NCI-H146 (cell line): ENCODE measurements at regions not wholly inside any gene's neighbourhood (a gene's known extent, or its start where the extent isn't known, plus 50 kb on each side); places are given as distances from the start of the nearest gene placed in this dataset.
"Not testable (repeated sequence)": the region's sequence is repeated elsewhere in the genome, so short reads cannot be mapped to it uniquely, and the experiment has no call there.

Experiments used
- DNase-seq: peaks from one replicate; lab custom pipeline; 2025; lab: John Stamatoyannopoulos, UW

DNA sequence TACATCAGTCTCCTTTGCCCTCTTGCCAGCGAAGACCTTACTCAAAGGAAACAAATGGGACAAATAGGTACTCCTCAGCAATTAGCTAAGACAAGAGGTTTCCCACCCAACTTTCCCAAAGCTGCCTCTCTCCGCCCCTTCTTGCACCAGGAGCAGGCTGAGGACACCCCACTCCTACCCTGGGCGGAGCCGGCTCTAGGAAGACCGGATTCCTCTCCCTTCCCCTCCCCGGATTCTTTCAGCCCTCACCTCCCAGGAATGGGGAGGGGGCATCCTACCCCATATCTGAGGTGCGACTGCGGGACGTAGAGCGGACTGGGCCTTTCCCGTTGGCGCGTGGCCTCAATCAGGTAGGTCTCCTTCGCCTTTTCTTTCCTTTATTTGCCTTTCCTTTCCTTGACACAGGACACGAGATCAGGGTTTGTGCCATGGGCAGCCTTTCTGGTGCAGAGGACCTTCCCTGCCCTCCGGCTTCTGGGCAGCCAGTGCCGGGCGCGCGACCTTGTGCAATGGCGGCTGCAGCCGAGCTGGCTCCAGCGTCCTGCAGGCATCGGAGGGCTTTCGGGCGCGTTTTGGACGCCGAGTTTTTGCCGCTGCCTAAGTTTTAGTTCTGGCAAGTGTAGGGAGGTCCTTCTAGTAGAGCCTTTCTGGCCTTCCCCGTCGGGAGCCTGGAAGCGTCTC is 279.9 kb downstream of the PLS3 start:
- DNase-seq = not testable (repeated sequence)

DNA sequence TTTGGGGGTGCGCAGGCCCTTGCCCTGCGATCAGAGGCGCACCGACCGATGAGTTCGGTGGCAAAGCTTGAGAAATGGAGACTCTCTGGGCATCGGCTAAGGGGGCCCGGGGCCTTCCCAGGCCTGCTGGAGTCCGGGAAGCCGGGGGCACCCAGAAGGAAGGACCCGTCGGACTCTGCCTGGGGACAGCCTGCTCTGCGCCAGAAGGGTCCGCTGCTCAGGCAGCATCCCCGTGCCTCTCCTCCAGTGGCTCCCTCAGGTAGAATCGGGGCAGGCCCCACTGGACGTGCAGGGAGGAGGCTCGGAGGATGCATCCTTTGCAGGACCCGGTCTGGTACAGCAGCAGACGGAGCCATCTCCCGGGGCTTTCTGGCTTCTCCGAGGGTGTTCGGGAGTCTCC is 290.0 kb downstream of the PLS3 start:
- not testable (repeated sequence) for DNase-seq

DNA sequence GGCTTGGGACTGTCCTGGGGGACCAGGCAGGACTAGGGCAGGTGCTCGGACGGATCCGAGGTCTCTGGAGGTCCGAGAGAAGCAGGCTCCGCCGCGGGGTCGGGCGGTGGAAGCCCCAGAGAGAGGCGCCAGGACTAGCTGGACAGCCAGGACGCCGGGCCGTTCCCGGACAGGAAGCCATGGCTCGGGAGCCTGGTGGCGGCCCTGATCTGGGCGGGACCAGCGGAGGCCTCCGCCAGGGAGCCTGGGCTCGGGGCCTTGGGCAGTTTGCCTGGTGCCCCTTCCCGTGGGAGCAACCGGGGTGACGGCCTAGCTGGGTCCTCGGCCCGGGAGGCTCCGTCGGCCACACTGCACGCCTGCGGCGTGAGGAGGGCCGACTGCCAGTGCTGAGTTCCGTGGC is 292.3 kb downstream of the PLS3 start:
- DNase-seq = not testable (repeated sequence)

DNA sequence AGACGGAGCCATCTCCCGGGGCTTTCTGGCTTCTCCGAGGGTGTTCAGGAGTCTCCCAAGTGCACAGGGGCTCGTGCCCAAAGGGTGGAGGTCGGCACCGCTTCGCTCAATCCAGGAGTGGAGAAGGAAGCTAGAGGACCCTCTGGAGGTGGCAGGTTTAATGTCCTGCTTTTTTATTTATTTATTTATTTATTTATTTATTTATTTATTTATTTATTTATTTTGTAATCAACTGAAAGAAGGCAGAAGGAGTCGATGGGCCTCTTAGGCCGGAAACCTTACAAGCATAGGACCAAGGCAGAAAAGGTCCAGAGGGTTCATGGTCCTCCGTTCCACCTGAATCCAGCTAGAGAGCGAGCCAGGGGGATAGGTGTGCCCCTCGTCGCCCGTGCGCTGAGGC is 289.4 kb upstream of the AGTR2 start:
- not testable (repeated sequence) for DNase-seq

- DNase-seq = not testable (repeated sequence)
Measured at GRCh38 chrX:115884121-115884520, 286.4 kb upstream of the AGTR2 start.

DNA sequence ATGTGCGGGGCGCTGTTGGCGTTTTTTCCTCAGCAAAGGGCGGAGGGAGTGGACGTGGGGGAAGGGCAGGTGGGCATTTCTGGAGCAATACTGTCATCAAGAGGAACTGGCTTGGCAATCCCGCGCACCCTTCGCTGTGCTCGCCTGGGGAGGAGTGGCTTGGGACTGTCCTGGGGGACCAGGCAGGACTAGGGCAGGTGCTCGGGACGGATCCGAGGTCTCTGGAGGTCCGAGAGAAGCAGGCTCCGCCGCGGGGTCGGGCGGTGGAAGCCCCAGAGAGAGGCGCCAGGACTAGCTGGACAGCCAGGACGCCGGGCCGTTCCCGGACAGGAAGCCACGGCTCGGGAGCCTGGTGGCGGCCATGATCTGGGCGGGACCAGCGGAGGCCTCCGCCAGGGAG is 282.5 kb upstream of the AGTR2 start:
- DNase-seq = not testable (repeated sequence)

DNA sequence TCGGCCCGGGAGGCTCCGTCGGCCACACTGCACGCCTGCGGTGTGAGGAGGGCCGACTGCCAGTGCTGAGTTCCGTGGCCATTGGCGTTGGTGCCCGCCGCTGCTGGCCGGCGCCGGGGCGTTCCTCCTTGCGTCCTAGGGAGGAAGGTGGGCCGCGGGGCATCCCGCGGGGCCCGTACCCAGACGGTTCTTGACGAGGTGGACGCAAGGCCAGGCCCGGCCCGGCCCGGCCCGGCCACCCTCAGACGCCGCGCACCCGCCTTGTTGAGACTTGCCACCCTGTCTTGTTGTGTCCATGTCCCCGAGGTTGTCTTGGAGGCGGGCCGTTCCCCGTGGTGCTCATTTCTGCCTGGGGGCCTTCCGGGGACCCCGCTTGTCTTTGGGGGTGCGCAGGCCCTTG is 282.0 kb upstream of the AGTR2 start:
- DNase-seq = not testable (repeated sequence)

DNA sequence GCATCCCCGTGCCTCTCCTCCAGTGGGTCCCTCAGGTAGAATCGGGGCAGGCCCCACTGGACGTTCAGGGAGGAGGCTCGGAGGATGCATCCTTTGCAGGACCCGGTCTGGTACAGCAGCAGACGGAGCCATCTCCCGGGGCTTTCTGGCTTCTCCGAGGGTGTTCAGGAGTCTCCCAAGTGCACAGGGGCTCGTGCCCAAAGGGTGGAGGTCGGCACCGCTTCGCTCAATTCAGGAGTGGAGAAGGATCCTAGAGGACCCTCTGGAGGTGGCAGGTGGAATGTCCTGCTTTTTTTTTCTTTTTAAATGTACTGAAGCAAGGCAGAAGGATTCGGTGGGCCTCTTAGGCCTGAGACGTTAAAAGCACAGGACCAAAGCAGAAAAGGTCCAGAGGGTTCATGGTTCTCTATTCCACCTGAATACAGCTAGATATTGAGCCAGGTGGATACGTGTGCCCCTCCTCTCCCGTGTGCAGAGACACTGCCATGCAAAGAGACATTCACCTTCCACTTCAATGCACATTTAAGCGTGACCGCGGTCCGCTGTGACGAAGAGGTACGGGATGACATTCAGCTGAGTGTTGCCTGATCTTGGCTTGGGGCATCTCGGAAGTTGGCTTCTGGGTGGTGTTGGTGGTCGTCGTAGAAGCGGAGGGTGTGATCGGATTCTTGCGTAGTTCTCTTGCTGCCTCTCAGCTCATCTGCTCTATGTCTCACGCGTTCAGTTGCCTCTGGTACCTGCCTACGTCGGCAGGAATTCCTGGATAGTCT is 281.2 kb upstream of the AGTR2 start:
- DNase-seq = no peak

DNA sequence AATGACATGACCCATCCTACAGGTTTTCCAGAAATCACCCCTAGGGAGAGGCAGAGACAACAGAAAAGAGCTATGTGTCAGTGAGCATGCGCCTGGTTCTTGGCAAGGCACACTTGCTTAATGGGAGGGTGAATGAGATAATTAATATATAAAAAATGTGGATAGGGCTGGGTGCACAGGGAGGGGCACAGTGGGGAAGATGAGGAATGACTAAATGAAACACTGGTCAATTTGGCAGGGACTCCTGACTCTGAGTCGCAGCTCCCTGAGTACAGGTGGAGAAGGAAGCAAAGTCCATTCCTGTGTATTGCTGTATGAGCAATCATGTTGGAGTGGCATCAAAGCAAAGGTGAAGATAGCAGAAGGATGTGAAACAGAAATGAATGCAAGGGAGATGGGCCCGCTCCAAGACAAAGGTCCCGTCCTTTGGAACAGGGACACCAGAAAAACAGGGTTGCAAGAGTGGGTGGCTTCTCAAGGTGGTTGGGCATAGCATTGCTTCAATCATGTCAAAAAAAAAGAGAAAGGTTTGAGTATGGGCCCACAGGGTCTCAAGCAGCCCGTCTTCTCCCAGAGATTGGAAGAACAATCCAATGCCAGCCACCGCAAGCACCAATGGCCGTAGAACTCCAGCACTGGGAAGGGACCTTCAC is 278.4 kb upstream of the AGTR2 start:
- DNase-seq = no peak

GRCh38 chrX:115892787-115893671 is 277.5 kb upstream of the AGTR2 start:
- DNase-seq = peak; percentile 87

DNA sequence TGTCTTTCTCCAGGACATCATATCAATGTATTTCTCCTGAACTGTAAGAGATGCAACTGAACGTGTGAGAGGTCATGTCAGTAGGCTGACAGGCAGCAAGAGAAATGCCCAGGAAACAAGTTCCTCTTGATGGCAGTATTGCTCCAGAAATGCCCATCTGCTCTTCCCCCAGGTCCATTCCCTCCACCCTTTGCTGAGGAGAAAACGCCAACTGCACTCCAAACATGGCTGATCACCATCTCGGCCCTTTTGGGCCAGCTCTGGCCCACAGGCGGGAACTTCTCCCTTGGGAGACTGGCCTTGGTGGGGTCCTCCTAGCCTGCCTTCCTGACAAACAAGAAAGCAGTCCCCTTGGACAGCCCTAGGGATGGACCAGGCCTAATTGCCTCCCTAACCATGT is 276.5 kb upstream of the AGTR2 start:
- peak; percentile 67 for DNase-seq

GRCh38 chrX:115895678-115896329 is 274.7 kb upstream of the AGTR2 start:
- DNase-seq = no peak

DNA sequence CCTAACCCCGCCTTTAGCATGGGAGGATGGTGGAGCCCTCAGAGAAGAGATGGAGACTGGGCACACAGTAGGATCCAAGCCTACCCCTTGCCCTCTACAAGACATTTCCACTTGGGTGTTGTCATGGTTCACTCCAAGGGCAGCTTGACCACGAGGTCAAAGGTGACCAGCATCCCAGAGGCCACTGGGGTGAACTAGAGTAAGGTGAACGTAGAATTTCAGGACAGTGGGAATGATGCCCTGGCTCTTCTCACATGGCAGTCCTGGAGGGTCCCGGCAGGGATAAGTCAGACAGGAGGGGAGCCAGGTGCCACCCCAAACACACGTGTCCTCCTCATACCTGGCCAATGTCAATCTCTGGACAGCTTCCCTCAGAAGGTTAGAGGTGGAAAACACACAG is 274.2 kb upstream of the AGTR2 start:
- DNase-seq = no peak

- no peak for DNase-seq
Measured at GRCh38 chrX:115897956-115898355, 272.6 kb upstream of the AGTR2 start.

- peak; percentile 89 for DNase-seq
Measured at GRCh38 chrX:115898382-115899001, 272.1 kb upstream of the AGTR2 start.

DNA sequence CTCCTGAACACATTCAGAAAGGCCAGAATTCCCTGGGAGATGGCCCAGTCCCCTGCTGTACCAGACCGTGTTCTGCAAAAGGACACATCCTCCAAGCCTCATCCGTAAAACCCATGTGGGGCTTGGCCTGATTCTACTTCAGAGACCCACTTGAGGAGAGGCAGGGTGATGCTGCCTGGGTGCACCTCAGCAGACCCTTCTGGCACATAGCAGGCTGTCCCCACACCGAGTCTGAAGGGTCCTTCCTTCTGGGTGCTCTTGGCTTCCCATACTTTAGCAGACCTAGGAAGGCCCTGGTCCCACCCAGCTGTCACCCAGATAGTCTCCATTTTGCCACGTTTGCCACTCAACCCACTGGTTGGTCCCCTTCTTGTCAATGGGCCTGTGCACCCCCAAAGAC is 270.1 kb upstream of the AGTR2 start:
- DNase-seq = no peak

GRCh38 chrX:115901241-115901640 is 269.3 kb upstream of the AGTR2 start:
- no peak for DNase-seq

DNA sequence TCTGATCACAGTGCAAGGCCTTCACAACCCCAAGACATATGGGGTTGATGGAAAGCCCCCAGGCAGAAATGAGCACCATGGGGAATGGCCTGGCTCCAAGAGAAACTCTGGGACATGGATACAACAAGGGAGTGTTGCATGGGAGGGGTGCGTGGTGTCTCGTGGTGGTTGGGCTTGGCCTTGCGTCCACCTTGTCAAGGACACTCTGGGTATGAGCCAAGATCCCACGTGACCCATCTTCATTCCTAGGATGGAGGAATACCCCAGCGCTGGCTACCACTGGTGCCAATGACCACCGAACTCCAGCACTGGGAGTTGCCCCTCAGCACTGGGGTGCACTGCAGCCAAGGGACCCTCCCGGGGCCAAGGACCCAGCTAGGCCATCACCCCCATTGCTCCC is 267.5 kb upstream of the AGTR2 start:
- no peak for DNase-seq

- DNase-seq = no peak
Measured at GRCh38 chrX:115906276-115906675, 264.3 kb upstream of the AGTR2 start.

GRCh38 chrX:115906881-115907280 is 263.7 kb upstream of the AGTR2 start:
- no peak for DNase-seq

GRCh38 chrX:115909017-115909416 is 261.5 kb upstream of the AGTR2 start:
- no peak for DNase-seq
